VCaP (cell line): ENCODE measurements at regions not wholly inside any gene's neighbourhood (a gene's known extent, or its start where the extent isn't known, plus 50 kb on each side); places are given as distances from the start of the nearest gene placed in this dataset.

Experiments used
- H3K27ac ChIP-seq: fragments of 450-650 bp; 2 replicates; pipeline ENCODE4 v1.5.1; 2017
- CTCF ChIP-seq: fragments of 450-650 bp; conservative IDR thresholded peaks from 2 replicates; pipeline ENCODE4 v1.5.1; 2017; ENCODE audit warnings: mild to moderate bottlenecking, moderate library complexity

DNA sequence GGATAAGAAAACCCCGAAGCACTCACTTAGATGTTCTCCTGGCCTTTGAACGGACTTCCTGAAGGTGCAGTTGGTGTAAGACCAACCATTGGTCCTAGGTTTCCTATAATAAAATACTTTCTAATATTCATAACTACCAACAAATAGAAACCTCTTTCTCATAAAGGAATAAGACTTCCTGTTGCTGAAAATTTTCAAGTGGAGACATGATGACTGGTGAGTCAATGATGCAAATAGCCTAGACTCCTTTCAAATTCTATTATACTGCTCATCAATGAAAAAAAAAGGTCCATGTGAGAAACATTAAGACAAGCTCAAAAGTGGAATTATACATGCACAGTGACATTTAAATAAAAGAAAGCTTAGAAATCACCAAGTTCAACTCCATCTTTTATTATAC is 862.8 kb downstream of the FAM181B start:
- TF ChIP-seq CTCF, result no peak
- H3K27ac ChIP-seq, result no peak overlapping the region

- H3K27ac ChIP-seq, result no peak overlapping the region
- no peak for TF ChIP-seq CTCF
These were observed 863.6 kb downstream of the FAM181B start for GRCh38 chr11:81870066-81870412.

DNA sequence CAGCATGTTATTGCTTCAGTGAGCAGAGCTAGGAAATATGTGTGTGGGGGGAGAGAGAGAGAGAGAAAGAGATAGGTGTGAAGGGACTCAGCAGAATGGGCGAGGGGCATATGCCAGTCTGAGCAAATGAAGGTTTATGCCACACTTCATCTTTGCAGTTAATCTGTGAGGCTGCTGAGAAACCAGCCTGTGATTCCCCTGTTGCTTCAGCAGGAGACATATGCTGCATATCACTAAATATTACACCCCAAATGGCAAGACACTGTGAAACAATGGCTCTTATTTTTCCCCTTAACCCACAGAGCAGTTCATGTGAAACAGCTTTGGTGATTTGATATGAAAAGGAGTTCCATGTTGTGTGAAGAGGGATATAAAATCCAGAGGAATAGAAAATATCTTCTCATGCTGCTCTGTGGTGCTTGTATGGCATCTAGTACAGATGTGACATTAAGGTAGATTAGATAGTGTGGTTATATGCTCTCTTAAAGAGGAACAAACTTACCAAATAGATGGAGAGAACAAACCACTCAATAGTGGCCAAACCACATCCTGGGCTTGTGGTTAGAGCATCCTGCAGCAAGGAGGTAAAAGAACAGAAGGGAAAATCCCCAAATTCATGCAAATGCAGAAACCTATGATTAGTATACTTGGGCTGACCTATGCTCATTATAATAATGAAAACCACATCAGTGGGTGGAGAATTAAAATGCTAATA is 864.2 kb downstream of the FAM181B start:
- H3K27ac ChIP-seq, result no peak overlapping the region
- TF ChIP-seq CTCF, result no peak

DNA sequence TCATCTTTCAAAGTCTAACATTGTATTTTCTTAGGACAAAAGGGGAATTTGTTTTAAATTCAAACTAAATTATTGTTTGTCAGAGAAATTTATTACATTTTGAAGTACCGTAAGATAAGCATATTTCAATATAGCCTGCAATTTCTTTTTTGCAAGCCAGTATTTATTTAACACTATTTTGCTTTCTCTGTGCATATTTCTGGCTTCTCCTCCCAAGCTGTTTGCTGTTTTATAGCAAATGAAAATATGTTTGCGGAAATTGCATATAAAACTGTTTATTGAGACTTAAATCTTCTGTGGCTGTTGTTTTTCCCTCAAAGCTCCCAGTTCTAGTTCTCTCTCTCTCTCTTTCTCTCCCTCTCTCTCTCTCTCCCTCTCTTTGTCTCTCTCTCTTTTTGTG is 866.8 kb downstream of the FAM181B start:
- TF ChIP-seq CTCF, result no peak
- H3K27ac ChIP-seq, result peak overlapping the region; percentile 18; the same call in 1 of the 2 replicates

DNA sequence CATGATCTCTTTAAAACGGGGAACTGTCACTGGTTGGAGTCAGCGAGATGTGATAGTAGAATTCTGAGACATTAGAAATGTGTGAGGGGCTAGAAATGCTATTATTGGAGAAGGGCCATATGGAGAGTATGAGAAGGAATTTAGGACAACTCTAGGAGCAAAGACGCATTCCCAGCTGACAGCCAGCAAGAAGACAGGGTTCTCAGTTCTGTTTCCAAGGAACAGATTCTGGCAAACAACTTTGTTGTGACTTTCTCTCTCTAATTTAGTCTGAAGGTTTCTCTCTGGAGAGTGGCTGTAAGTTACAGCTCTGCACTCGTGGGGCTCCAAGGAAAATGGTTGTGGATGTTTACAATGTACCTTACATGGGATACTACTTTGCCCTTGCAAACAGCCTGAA is 876.3 kb downstream of the FAM181B start:
- TF ChIP-seq CTCF, result no peak
- no peak overlapping the region for H3K27ac ChIP-seq

GRCh38 chr11:81853791-81854190 is 879.9 kb downstream of the FAM181B start:
- peak overlapping the region; percentile 75 for H3K27ac ChIP-seq

GRCh38 chr11:81852896-81853295 is 880.8 kb downstream of the FAM181B start:
- TF ChIP-seq CTCF, result no peak
- peak overlapping the region; percentile 75 for H3K27ac ChIP-seq

More at GRCh38 chr11:81853791-81854190, 879.9 kb downstream of the FAM181B start:
- no peak for TF ChIP-seq CTCF
